ENCODE measurements at regions not wholly inside any gene's neighbourhood (a gene's known extent, or its start where the extent isn't known, plus 50 kb on each side); places are given as distances from the start of the nearest gene placed in this dataset.

GRCh38 chr2:220628252-220628651, 943.9 kb downstream of the EPHA4 start:
- DNase-seq: no peak
- Histone ChIP-seq H3K9me3 (no peaks in the 10 kb centered on the region), H3K4me1 (no peaks in the 10 kb centered on the region), H3K27me3 (no peaks in the 10 kb centered on the region), H3K36me3 (no peaks in the 10 kb centered on the region), H3K4me3 (no peak overlapping the region), H3K27ac (no peak overlapping the region)
- TF ChIP-seq CTCF (IDR thresholded peaks at IDR 0.05): no peak
- no peak for ATAC-seq
- intact Hi-C loops (cut with DNase I): no loop called here

GRCh38 chr2:220641137-220641536, 931.0 kb downstream of the EPHA4 start:
- no peak for TF ChIP-seq CTCF (IDR thresholded peaks at IDR 0.05)
- Histone ChIP-seq H3K27me3 (no peaks in the 10 kb centered on the region), H3K9me3 (peaks cover 3% of the 10 kb centered on the region), H3K4me3 (no peak overlapping the region), H3K36me3 (no peaks in the 10 kb centered on the region), H3K4me1 (no peaks in the 10 kb centered on the region), H3K27ac (no peak overlapping the region)
- no peak for ATAC-seq
- DNase-seq: no peak
- intact Hi-C loops (cut with DNase I): no loop called here

- intact Hi-C loops (cut with DNase I): no loop called here
- DNase-seq (no peak), ATAC-seq (no peak)
- no peaks in the 10 kb centered on the region for H3K36me3 ChIP-seq
- no peak overlapping the region for H3K4me3 ChIP-seq
- H3K4me1 ChIP-seq: no peaks in the 10 kb centered on the region
- H3K27ac ChIP-seq: no peak overlapping the region
- peaks cover 11% of the 10 kb centered on the region for H3K27me3 ChIP-seq
- no peaks in the 10 kb centered on the region for H3K9me3 ChIP-seq
- no peak for TF ChIP-seq CTCF (IDR thresholded peaks at IDR 0.05)
Observed at GRCh38 chr2:220646424-220646823, 925.7 kb downstream of the EPHA4 start.

GRCh38 chr2:220648628-220649027, 923.5 kb downstream of the EPHA4 start:
- no peak overlapping the region for H3K27ac ChIP-seq
- intact Hi-C loops (cut with DNase I): no loop called here
- ATAC-seq: no peak
- no peaks in the 10 kb centered on the region for H3K9me3 ChIP-seq
- no peaks in the 10 kb centered on the region for H3K36me3 ChIP-seq
- peaks cover 11% of the 10 kb centered on the region for H3K27me3 ChIP-seq
- no peak for TF ChIP-seq CTCF (IDR thresholded peaks at IDR 0.05)
- no peaks in the 10 kb centered on the region for H3K4me1 ChIP-seq
- DNase-seq: no peak
- H3K4me3 ChIP-seq: no peak overlapping the region

GRCh38 chr2:220653776-220654175, 918.3 kb downstream of the EPHA4 start:
- Histone ChIP-seq H3K36me3 (no peaks in the 10 kb centered on the region), H3K9me3 (no peaks in the 10 kb centered on the region), H3K27me3 (peaks cover 11% of the 10 kb centered on the region), H3K27ac (no peak overlapping the region), H3K4me1 (no peaks in the 10 kb centered on the region), H3K4me3 (no peak overlapping the region)
- intact Hi-C loops (cut with DNase I): no loop called here
- no peak for DNase-seq
- ATAC-seq: no peak
- no peak for TF ChIP-seq CTCF (IDR thresholded peaks at IDR 0.05)

- peaks cover 11% of the 10 kb centered on the region for H3K27me3 ChIP-seq
- H3K4me3 ChIP-seq: no peak overlapping the region
- H3K4me1 ChIP-seq: no peaks in the 10 kb centered on the region
- no peak for DNase-seq
- no peaks in the 10 kb centered on the region for H3K9me3 ChIP-seq
- no peak overlapping the region for H3K27ac ChIP-seq
- TF ChIP-seq CTCF (IDR thresholded peaks at IDR 0.05): no peak
- ATAC-seq: no peak
- intact Hi-C loops (cut with DNase I): no loop called here
- no peaks in the 10 kb centered on the region for H3K36me3 ChIP-seq
Observed at GRCh38 chr2:220654322-220654721, 917.8 kb downstream of the EPHA4 start.

Measured in upper lobe of right lung (tissue), 1 donor.